CD14-positive monocyte (primary cell): ENCODE measurements at regions not wholly inside any gene's neighbourhood (a gene's known extent, or its start where the extent isn't known, plus 50 kb on each side); places are given as distances from the start of the nearest gene placed in this dataset.

Experiments used
- DNase-seq, 3 donors: peaks; one replicate each; pipeline ENCODE4 v3.0.0-alpha.2; 2011 to 2022
- H2AFZ ChIP-seq: 2 replicates; pipeline ENCODE4 v1.6.0; 2012; ENCODE audit warnings: mild to moderate bottlenecking, low read depth, low read length, inconsistent platforms; ENCODE audit not compliant: insufficient read depth, poor library complexity, severe bottlenecking
- H3K27ac ChIP-seq, 2 donors: 1 replicate in 1 of 2; 2 replicates in 1 of 2; pipeline ENCODE4 v1.5.1; 2012 to 2013; ENCODE audit warnings: low read length in 2 of 2, control low read depth in 1 of 2, inconsistent platforms in 1 of 2, low read depth in 1 of 2, mild to moderate bottlenecking in 1 of 2
- H3K27me3 ChIP-seq, 2 donors: one replicate each; pipeline versions ENCODE4 v1.6.0 to v1.6.1; 2011 to 2013; ENCODE audit warnings: low read length in 2 of 2; ENCODE audit not compliant: control insufficient read depth in 2 of 2, insufficient read depth in 2 of 2
- H3K36me3 ChIP-seq, 2 donors: replicated peaks in 1 of 2; 1 replicate in 1 of 2; 2 replicates in 1 of 2; pipeline versions ENCODE4 v1.5.1 to v1.6.1; 2012 to 2013; ENCODE audit warnings: low read length in 2 of 2, control low read depth in 1 of 2, inconsistent platforms in 1 of 2, mild to moderate bottlenecking in 1 of 2; ENCODE audit not compliant: insufficient read depth in 2 of 2, control insufficient read depth in 1 of 2
- H3K4me1 ChIP-seq, 2 donors: 1 replicate in 1 of 2; 2 replicates in 1 of 2; pipeline versions ENCODE4 v1.5.1 to v1.6.1; 2012 to 2013; ENCODE audit warnings: low read length in 2 of 2, control low read depth in 1 of 2, inconsistent platforms in 1 of 2, mild to moderate bottlenecking in 1 of 2, moderate library complexity in 1 of 2; ENCODE audit not compliant: insufficient read depth in 2 of 2, control insufficient read depth in 1 of 2
- H3K4me2 ChIP-seq: replicated peaks from 2 replicates; pipeline ENCODE3; 2012; ENCODE audit warnings: low read length, moderate library complexity, mild to moderate bottlenecking; ENCODE audit not compliant: poor library complexity, severe bottlenecking; ENCODE audit errors: extremely low read depth
- H3K4me3 ChIP-seq, 3 experiments: fragments of 200-600 bp in 1 of 3; sonication (generic) in 1 of 3; replicated peaks in 1 of 3; 1 replicate in 2 of 3; 2 replicates in 1 of 3; pipeline ENCODE4 v1.5.1; 2011 to 2013; ENCODE audit warnings: low read length in 3 of 3, mild to moderate bottlenecking in 3 of 3, control low read depth in 2 of 3, low read depth in 2 of 3, inconsistent platforms in 1 of 3, moderate library complexity in 1 of 3
- H3K79me2 ChIP-seq: 2 replicates; pipeline ENCODE4 v1.6.0; 2012; ENCODE audit warnings: mild to moderate bottlenecking, control low read depth, inconsistent platforms, low read length, moderate library complexity; ENCODE audit not compliant: insufficient read depth
- H3K9ac ChIP-seq: 2 replicates; pipeline ENCODE4 v1.6.0; 2017; ENCODE audit warnings: low read length, mild to moderate bottlenecking; ENCODE audit not compliant: insufficient read depth, poor library complexity, severe bottlenecking
- H3K9me3 ChIP-seq, 2 donors: replicated peaks in 1 of 2; 1 replicate in 1 of 2; 2 replicates in 1 of 2; pipeline versions ENCODE4 v1.5.1 to v1.6.1; 2012 to 2013; ENCODE audit warnings: low read length in 2 of 2, control low read depth in 1 of 2; ENCODE audit not compliant: control insufficient read depth in 1 of 2, insufficient read depth in 1 of 2
- H4K20me1 ChIP-seq: 2 replicates; pipeline ENCODE4 v1.6.0; 2012; ENCODE audit warnings: mild to moderate bottlenecking, low read length, control low read depth, moderate library complexity; ENCODE audit not compliant: insufficient read depth
- H3K27ac Mint-ChIP-seq, 7 donors: one replicate each; pipeline ENCODE4 v1.8.0; 2020; ENCODE audit warnings: mild to moderate bottlenecking in 7 of 7, mixed read lengths in 7 of 7, moderate library complexity in 6 of 7, inconsistent platforms in 2 of 7
- H3K27me3 Mint-ChIP-seq, 3 donors: one replicate each; pipeline ENCODE4 v1.8.0; 2021 to 2022; ENCODE audit warnings: low read depth in 3 of 3, mild to moderate bottlenecking in 3 of 3, mixed read lengths in 3 of 3, moderate library complexity in 3 of 3, inconsistent platforms in 1 of 3
- H3K36me3 Mint-ChIP-seq, 2 donors: one replicate each; pipeline ENCODE4 v1.8.0; 2020; ENCODE audit warnings: mixed read lengths in 2 of 2, inconsistent platforms in 1 of 2, mild to moderate bottlenecking in 1 of 2
- H3K4me1 Mint-ChIP-seq: one replicate; pipeline ENCODE4 v1.8.0; 2020; ENCODE audit warnings: mild to moderate bottlenecking, mixed read lengths
- H3K4me3 Mint-ChIP-seq, 2 donors: one replicate each; pipeline ENCODE4 v1.8.0; 2020; ENCODE audit warnings: mild to moderate bottlenecking in 2 of 2, mixed read lengths in 2 of 2, moderate library complexity in 1 of 2
- H3K9me3 Mint-ChIP-seq, 7 donors: one replicate each; pipeline ENCODE4 v1.8.0; 2020 to 2022; ENCODE audit warnings: mixed read lengths in 7 of 7, mild to moderate bottlenecking in 6 of 7, moderate library complexity in 6 of 7, inconsistent platforms in 2 of 7
- WGBS: methylation state at CpG from one replicate; pipeline ENCODE4 v1.1.5; 2013; ENCODE audit warnings: missing lambda C conversion rate; ENCODE audit not compliant: insufficient coverage; 5-methylcytosine and 5-hydroxymethylcytosine counted together
- intact Hi-C, 2 donors: fragments of 100-400 bp; cut with micrococcal nuclease; formaldehyde crosslinking; loops; one replicate each; pipeline versions ENCODE4 v1.15.0 to v1.15.1; 2023
- TF ChIP-seq, protein P1 (sequence below): fragments of 200-600 bp; IDR thresholded peaks from one replicate; pipeline ENCODE4 v1.8.0; 2022; ENCODE audit warnings: antibody characterized with exemption, mild to moderate bottlenecking

DNA sequence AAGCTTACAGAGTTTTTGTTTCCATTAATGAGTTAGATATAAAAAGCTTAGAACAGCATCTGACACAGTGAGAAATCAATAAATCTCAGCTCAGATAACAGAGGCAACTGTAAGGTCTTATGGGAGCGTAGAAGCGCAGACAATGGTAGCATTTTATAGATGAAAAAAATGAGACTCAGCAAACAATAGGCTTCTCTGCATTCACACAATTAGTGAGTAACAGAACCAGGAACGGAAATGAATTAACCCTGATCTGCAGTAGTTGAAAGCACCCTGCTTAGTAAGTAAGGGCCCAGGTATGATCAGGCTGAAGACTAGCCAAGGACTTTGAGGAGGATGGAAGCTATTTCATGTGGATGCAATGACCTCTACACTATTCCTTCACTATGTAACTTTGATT is 147.2 kb upstream of the EYA4 start:
- H3K27ac Mint-ChIP-seq: no peak overlapping the region
- DNase-seq: no peak
- WGBS: no CpG with 5 or more reads among the region's 3 CpGs
- H3K27me3 Mint-ChIP-seq: peaks cover 0 to 1% (median 0%) of the 10 kb centered on the region in 3 donors
- Histone ChIP-seq H3K79me2 (no peaks in the 10 kb centered on the region), H3K4me1 (no peaks in the 10 kb centered on the region), H3K9ac (no peak overlapping the region), H2AFZ (no peak overlapping the region), H3K9me3 (no peaks in the 10 kb centered on the region), H3K27ac (no peak overlapping the region), H3K27me3 (no peaks in the 10 kb centered on the region), H4K20me1 (no peaks in the 10 kb centered on the region), H3K4me2 (no peak overlapping the region), H3K36me3 (no peaks in the 10 kb centered on the region), H3K4me3 (no peak overlapping the region)
- intact Hi-C loops: no loop called here
- peaks cover 0 to 1% (median 0%) of the 10 kb centered on the region in 7 donors for H3K9me3 Mint-ChIP-seq
- no peaks in the 10 kb centered on the region for H3K36me3 Mint-ChIP-seq
- TF ChIP-seq, protein P1, sequence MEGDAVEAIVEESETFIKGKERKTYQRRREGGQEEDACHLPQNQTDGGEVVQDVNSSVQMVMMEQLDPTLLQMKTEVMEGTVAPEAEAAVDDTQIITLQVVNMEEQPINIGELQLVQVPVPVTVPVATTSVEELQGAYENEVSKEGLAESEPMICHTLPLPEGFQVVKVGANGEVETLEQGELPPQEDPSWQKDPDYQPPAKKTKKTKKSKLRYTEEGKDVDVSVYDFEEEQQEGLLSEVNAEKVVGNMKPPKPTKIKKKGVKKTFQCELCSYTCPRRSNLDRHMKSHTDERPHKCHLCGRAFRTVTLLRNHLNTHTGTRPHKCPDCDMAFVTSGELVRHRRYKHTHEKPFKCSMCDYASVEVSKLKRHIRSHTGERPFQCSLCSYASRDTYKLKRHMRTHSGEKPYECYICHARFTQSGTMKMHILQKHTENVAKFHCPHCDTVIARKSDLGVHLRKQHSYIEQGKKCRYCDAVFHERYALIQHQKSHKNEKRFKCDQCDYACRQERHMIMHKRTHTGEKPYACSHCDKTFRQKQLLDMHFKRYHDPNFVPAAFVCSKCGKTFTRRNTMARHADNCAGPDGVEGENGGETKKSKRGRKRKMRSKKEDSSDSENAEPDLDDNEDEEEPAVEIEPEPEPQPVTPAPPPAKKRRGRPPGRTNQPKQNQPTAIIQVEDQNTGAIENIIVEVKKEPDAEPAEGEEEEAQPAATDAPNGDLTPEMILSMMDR: no peak
- no peak overlapping the region for H3K4me3 Mint-ChIP-seq
- H3K4me1 Mint-ChIP-seq: no peaks in the 10 kb centered on the region

DNA sequence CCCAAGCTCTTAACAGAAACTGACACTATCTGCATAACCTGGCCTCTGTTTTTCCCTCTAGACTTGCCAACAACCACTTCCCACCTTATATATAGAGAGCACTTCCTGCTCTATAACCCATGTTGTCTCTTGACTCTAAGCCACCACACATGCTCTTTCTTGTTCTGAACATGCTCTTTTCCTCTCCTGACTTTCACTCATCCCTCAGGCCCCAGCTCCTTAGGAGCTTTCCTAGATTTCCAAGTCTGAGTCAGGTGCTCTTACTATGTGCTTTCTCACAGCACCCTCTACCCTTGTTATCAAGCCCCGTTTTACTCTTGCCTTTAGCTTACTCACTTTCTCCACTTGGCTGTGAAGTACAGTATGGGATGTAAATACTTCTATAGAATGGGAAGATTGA is 143.9 kb upstream of the EYA4 start:
- Histone ChIP-seq H3K4me3 (no peak overlapping the region), H3K9ac (no peak overlapping the region), H3K27ac (no peak overlapping the region), H3K36me3 (no peaks in the 10 kb centered on the region), H4K20me1 (no peaks in the 10 kb centered on the region), H2AFZ (no peak overlapping the region), H3K4me1 (no peaks in the 10 kb centered on the region), H3K79me2 (no peaks in the 10 kb centered on the region), H3K9me3 (no peaks in the 10 kb centered on the region), H3K4me2 (no peak overlapping the region), H3K27me3 (no peaks in the 10 kb centered on the region)
- WGBS: no CpG with 5 or more reads among the region's 1 CpG
- H3K27ac Mint-ChIP-seq: no peak overlapping the region
- TF ChIP-seq, protein P1: no peak
- H3K4me3 Mint-ChIP-seq: no peak overlapping the region
- DNase-seq: no peak
- no peaks in the 10 kb centered on the region for H3K36me3 Mint-ChIP-seq
- intact Hi-C loops: no loop called here
- H3K27me3 Mint-ChIP-seq: peaks cover 0 to 1% (median 0%) of the 10 kb centered on the region in 3 donors
- peaks cover 0 to 1% (median 0%) of the 10 kb centered on the region in 7 donors for H3K9me3 Mint-ChIP-seq
- H3K4me1 Mint-ChIP-seq: no peaks in the 10 kb centered on the region
